KMS-11 (cell line): ENCODE measurements at regions not wholly inside any gene's neighbourhood (a gene's known extent, or its start where the extent isn't known, plus 50 kb on each side); places are given as distances from the start of the nearest gene placed in this dataset.
A peak's percentile ranks its signal among the peaks of the same experiment; 100 is the strongest.

Source experiments
- H2AFZ ChIP-seq: fragments of 200-600 bp; sonication (generic); 2 replicates; pipeline ENCODE4 v1.6.1; 2016; ENCODE audit warnings: antibody characterized with exemption, mixed run types, low read depth
- H3K27ac ChIP-seq: fragments of 200-600 bp; sonication (generic); 2 replicates; pipeline ENCODE4 v1.6.1; 2016; ENCODE audit warnings: mild to moderate bottlenecking, mixed run types
- H3K27me3 ChIP-seq: fragments of 200-600 bp; sonication (generic); 2 replicates; pipeline ENCODE4 v1.6.1; 2017; ENCODE audit warnings: mild to moderate bottlenecking, low read depth, mixed run types, moderate library complexity; ENCODE audit not compliant: insufficient read depth
- H3K36me3 ChIP-seq: fragments of 200-600 bp; sonication (generic); 2 replicates; pipeline ENCODE4 v1.6.1; 2017; ENCODE audit warnings: mild to moderate bottlenecking, mixed run types; ENCODE audit not compliant: insufficient read depth
- H3K4me1 ChIP-seq: fragments of 200-600 bp; sonication (generic); 2 replicates; pipeline ENCODE4 v1.6.1; 2016; ENCODE audit warnings: mild to moderate bottlenecking, low read depth, mixed run types; ENCODE audit not compliant: poor library complexity, severe bottlenecking
- H3K4me2 ChIP-seq: fragments of 200-600 bp; sonication (generic); 2 replicates; pipeline ENCODE4 v1.7.0; 2016; ENCODE audit warnings: mild to moderate bottlenecking, mixed run types
- H3K4me3 ChIP-seq: fragments of 200-600 bp; sonication (generic); IDR thresholded peaks from 2 replicates; pipeline ENCODE4 v1.6.1; 2017; ENCODE audit warnings: low read depth, low read length, mixed read lengths; ENCODE audit not compliant: insufficient read depth
- H3K79me2 ChIP-seq: fragments of 200-600 bp; sonication (generic); 2 replicates; pipeline ENCODE4 v1.6.1; 2016; ENCODE audit warnings: low read depth, mixed run types; ENCODE audit not compliant: insufficient read depth
- H3K9ac ChIP-seq: fragments of 200-600 bp; sonication (generic); 2 replicates; pipeline ENCODE4 v1.6.1; 2016; ENCODE audit warnings: mild to moderate bottlenecking, mixed run types
- H4K20me1 ChIP-seq: fragments of 200-600 bp; sonication (generic); 2 replicates; pipeline ENCODE4 v1.6.1; 2016; ENCODE audit warnings: mild to moderate bottlenecking, mixed run types; ENCODE audit not compliant: insufficient read depth
- CTCF ChIP-seq: fragments of 200-600 bp; sonication (generic); conservative IDR thresholded peaks from 2 replicates; pipeline ENCODE4 v1.6.1; 2017; ENCODE audit warnings: low read depth, mild to moderate bottlenecking, antibody characterized with exemption, low read length, moderate library complexity, mixed read lengths

DNA sequence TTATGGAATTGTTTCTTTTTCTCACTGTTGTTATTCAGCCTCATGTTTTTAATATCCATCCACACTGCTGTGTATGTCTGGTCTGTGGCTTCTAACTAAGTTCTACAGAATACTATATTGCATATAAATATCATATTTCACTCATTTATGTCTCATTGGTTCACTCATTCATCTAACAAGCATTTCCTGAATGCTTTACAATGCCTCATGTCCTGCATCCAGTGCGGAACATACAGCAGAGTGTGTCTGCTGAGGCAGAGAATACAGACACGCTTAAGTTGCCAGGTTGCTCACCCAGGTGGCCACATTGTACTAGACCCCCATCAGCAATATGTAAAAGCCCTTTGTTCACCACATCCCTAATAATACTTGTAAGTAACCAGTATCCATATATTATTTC lies 111.8 kb upstream of the CNTNAP2 start:
- Histone ChIP-seq H3K4me1 (peaks cover 23% of the 10 kb centered on the region), H2AFZ (no peak overlapping the region), H3K36me3 (no peaks in the 10 kb centered on the region), H3K79me2 (no peaks in the 10 kb centered on the region), H3K9ac (no peak overlapping the region), H3K27ac (no peak overlapping the region), H3K4me3 (no peak overlapping the region), H3K4me2 (no peak overlapping the region), H4K20me1 (no peaks in the 10 kb centered on the region), H3K27me3 (peaks cover 40% of the 10 kb centered on the region)
- no peak for TF ChIP-seq CTCF

GRCh38 chr7:146002431-146003078 lies 114.0 kb upstream of the CNTNAP2 start:
- H3K4me2 ChIP-seq = peak overlapping the region; percentile 37
- H3K79me2 ChIP-seq = no peaks in the 10 kb centered on the region
- H3K27me3 ChIP-seq = peaks cover 40% of the 10 kb centered on the region
- H3K4me3 ChIP-seq = no peak overlapping the region
- H3K9ac ChIP-seq = no peak overlapping the region
- H3K4me1 ChIP-seq = peaks cover 35% of the 10 kb centered on the region
- TF ChIP-seq CTCF = no peak
- no peaks in the 10 kb centered on the region for H4K20me1 ChIP-seq
- no peaks in the 10 kb centered on the region for H3K36me3 ChIP-seq
- H3K27ac ChIP-seq = no peak overlapping the region
- H2AFZ ChIP-seq = no peak overlapping the region

GRCh38 chr7:146002008-146002407 lies 114.6 kb upstream of the CNTNAP2 start:
- H3K4me1 ChIP-seq = peaks cover 35% of the 10 kb centered on the region
- H3K27ac ChIP-seq = no peak overlapping the region
- H3K79me2 ChIP-seq = no peaks in the 10 kb centered on the region
- H3K27me3 ChIP-seq = peaks cover 40% of the 10 kb centered on the region
- H3K4me3 ChIP-seq = no peak overlapping the region
- TF ChIP-seq CTCF = no peak
- H3K4me2 ChIP-seq = peak overlapping the region; percentile 37
- H2AFZ ChIP-seq = no peak overlapping the region
- H3K36me3 ChIP-seq = no peaks in the 10 kb centered on the region
- no peaks in the 10 kb centered on the region for H4K20me1 ChIP-seq
- H3K9ac ChIP-seq = no peak overlapping the region

- Histone ChIP-seq H3K4me1 (peaks cover 35% of the 10 kb centered on the region), H3K4me2 (no peak overlapping the region), H3K79me2 (no peaks in the 10 kb centered on the region), H2AFZ (no peak overlapping the region), H3K9ac (no peak overlapping the region), H4K20me1 (no peaks in the 10 kb centered on the region), H3K27ac (no peak overlapping the region), H3K4me3 (no peak overlapping the region), H3K36me3 (no peaks in the 10 kb centered on the region), H3K27me3 (peaks cover 40% of the 10 kb centered on the region)
- TF ChIP-seq CTCF = no peak
Observed at GRCh38 chr7:146000882-146001281, 115.7 kb upstream of the CNTNAP2 start.
